ENCODE measurements at regions not wholly inside any gene's neighbourhood (a gene's known extent, or its start where the extent isn't known, plus 50 kb on each side); places are given as distances from the start of the nearest gene placed in this dataset.

GRCh38 chr10:130398090-130398994 is 262.2 kb downstream of the GLRX3 start:
- DNase-seq (ENCODE audit: low read depth in 1 of 2, low spot score in 1 of 2): no peak

GRCh38 chr10:130399425-130399950 is 263.3 kb downstream of the GLRX3 start:
- DNase-seq (ENCODE audit: low read depth in 1 of 2, low spot score in 1 of 2): no peak

GRCh38 chr10:130400890-130401289 is 264.7 kb downstream of the GLRX3 start:
- no peak for DNase-seq (ENCODE audit: low read depth in 1 of 2, low spot score in 1 of 2)

- DNase-seq (ENCODE audit: low read depth in 1 of 2, low spot score in 1 of 2): no peak
Measured at GRCh38 chr10:130401860-130402765, 265.9 kb downstream of the GLRX3 start.

GRCh38 chr10:130403153-130404075 is 267.2 kb downstream of the GLRX3 start:
- DNase-seq (ENCODE audit: low read depth in 1 of 2, low spot score in 1 of 2): no peak

- no peak for DNase-seq (ENCODE audit: low read depth in 1 of 2, low spot score in 1 of 2)
Measured at GRCh38 chr10:130404476-130405055, 268.4 kb downstream of the GLRX3 start.

- no peak for DNase-seq (ENCODE audit: low read depth in 1 of 2, low spot score in 1 of 2)
Measured at GRCh38 chr10:130407052-130407451, 270.9 kb downstream of the GLRX3 start.

- DNase-seq (ENCODE audit: low read depth in 1 of 2, low spot score in 1 of 2): no peak
Measured at GRCh38 chr10:130409331-130409730, 273.1 kb downstream of the GLRX3 start.

GRCh38 chr10:130409931-130410330 is 273.7 kb downstream of the GLRX3 start:
- no peak for DNase-seq (ENCODE audit: low read depth in 1 of 2, low spot score in 1 of 2)

GRCh38 chr10:130411496-130412085 is 275.4 kb downstream of the GLRX3 start:
- DNase-seq (ENCODE audit: low read depth in 1 of 2, low spot score in 1 of 2): no peak

- no peak for DNase-seq (ENCODE audit: low read depth in 1 of 2, low spot score in 1 of 2)
Measured at GRCh38 chr10:130412317-130412716, 276.1 kb downstream of the GLRX3 start.

- no peak for DNase-seq (ENCODE audit: low read depth in 1 of 2, low spot score in 1 of 2)
Measured at GRCh38 chr10:130416334-130417150, 280.4 kb downstream of the GLRX3 start.

- DNase-seq (ENCODE audit: low read depth in 1 of 2, low spot score in 1 of 2): no peak
Measured at GRCh38 chr10:130418731-130419130, 282.5 kb downstream of the GLRX3 start.

- no peak for DNase-seq (ENCODE audit: low read depth in 1 of 2, low spot score in 1 of 2)
Measured at GRCh38 chr10:130421909-130422308, 285.7 kb downstream of the GLRX3 start.

GRCh38 chr10:130422366-130423324 is 286.5 kb downstream of the GLRX3 start:
- no peak for DNase-seq (ENCODE audit: low read depth in 1 of 2, low spot score in 1 of 2)

GRCh38 chr10:130423455-130424305 is 287.5 kb downstream of the GLRX3 start:
- DNase-seq (ENCODE audit: low read depth in 1 of 2, low spot score in 1 of 2): no peak

- no peak for DNase-seq (ENCODE audit: low read depth in 1 of 2, low spot score in 1 of 2)
Measured at GRCh38 chr10:130424418-130424817, 288.2 kb downstream of the GLRX3 start.
